GM19395 (cell line): ENCODE measurements at regions not wholly inside any gene's neighbourhood (a gene's known extent, or its start where the extent isn't known, plus 50 kb on each side); places are given as distances from the start of the nearest gene placed in this dataset.

Source experiments
- ATAC-seq: cut with Tn5 transposase; IDR thresholded peaks from one replicate; pipeline ENCODE4 v1.9.1; 2021; ENCODE audit warnings: mild to moderate bottlenecking, moderate library complexity; ENCODE audit not compliant: unreplicated experiment

GRCh38 chr4:110953191-110953590 is 330.3 kb upstream of the PITX2 start:
- ATAC-seq = no peak

DNA sequence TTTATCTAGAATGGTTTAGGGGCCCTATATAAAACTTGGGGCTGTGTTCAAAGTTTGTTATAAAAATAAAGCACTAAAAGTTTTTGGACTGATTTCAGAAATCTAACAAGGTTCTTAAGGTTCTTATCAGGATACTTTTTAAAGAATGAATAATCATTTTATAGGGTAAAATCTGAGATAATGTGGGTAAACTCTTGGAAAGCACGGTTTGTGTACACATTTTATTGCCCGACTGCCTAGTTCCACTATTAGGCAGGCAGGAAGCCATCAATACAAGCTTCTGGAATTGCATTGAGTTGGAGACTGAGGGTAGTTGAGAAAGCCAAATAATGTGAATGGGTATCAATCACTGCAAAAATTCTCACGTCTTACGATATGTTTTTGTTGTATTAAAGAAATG is 331.0 kb upstream of the PITX2 start:
- no peak for ATAC-seq

DNA sequence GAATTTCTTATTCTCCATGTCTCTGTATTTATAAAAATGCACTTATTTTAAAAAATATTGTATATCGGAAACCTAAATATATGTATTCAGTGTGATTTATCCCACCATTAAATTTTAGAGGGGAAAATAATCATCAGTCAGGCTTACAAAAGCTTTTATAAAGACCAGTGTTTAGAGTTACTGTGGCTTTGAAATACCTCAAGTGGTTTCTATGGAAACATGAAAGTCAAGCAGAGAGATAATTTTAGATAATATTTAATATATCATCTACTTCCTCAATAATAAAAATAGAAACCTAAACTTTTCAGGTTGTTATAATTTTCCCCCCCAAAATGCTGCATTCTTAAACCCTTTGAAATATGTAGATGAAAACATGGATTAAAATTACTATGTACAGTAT is 332.9 kb upstream of the PITX2 start:
- no peak for ATAC-seq

GRCh38 chr4:110959041-110959643 is 336.3 kb upstream of the PITX2 start:
- ATAC-seq = no peak

DNA sequence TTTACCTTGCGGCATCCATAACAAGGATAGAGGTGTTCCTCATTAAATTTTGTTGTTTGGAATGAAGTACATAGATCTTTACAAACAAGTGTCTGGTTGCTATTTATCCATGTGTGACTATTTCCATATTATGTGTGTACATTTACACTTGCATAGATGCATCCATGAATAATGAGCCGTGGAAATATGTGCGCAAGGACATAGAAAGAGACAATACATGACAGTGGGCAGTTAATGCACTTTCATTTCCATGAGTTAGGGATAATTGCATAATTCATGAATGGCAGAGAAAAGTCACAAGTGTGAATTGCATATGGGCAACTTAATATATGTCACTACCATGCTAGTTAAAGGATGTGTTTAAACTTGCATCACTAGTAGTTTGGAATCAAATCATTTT is 338.2 kb upstream of the PITX2 start:
- ATAC-seq = no peak

DNA sequence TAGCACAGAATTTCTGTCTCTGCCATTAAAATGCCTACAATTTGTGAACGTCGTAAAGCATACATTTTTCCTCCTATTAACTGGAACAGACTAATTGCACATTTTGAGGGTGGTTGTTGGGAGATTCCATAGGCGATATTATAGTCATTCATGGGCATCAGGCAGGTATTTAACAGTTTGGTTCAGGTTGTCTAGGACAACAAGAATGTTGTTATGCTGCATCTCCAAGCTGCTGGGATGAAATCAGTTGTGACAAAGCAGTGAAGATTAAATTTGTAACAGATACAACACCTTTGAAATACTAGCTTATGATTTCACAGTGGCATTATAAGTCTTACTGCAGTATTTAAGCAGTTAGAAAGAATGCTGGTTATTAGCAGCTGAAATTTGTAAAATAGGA is 339.7 kb upstream of the PITX2 start:
- ATAC-seq = no peak

- ATAC-seq = no peak
Measured at GRCh38 chr4:110963662-110964280, 340.9 kb upstream of the PITX2 start.

DNA sequence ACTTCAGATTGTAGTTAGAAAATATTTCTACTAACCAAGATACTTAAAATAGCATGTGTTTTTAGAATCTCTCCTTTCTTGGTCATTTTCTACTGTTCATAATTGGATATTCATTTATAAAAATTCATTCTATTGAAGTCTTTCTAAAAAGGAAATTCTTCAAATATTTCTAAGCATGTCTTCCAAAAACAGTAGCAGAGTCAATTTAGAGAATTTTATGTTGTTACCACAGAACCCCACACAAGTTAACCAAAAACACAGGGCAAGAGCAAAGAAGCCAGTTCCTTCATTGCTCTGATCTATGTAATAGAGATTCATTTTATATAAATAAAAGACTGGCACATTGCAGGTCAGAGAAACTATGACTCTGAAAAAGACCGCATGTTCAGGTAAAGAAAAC is 345.1 kb upstream of the PITX2 start:
- ATAC-seq = no peak

GRCh38 chr4:110970642-110971041 is 347.8 kb upstream of the PITX2 start:
- peak; percentile 78 for ATAC-seq

DNA sequence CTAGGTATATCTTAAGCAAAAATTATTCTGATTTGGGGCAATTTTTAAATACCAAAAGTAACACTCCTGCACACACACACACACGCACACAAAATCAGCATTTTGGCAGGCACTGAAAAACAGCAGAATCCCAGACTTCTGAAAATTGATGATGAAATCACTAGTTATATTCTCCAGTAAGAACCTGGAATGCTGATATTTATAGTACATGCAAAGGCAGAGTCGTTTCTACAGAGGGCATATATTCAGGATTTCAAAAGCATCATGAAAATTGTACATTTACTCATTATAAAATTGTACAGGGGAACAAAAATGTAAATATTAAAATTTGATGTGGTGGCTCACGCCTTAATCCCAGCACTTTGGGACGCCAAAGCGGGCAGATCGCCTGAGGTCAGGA is 352.5 kb upstream of the PITX2 start:
- no peak for ATAC-seq

DNA sequence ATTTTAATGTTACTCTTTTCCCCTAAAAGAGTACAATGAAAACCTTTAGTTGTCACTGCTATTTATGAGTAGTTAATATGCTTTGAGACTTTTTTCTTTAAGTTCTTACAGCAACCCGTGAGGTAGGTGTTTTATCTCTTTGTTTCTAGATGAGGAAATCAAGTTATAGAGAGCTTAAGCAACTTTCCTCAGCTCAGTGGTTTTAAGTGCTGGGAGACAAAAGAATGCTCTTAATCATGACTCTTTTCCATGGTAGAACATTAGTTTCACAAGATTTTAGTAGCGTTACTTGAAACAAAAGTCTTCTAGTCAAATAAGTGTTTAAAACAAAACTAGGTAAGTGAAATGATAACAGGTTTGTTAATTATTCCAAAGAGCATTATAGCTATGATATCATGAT is 354.7 kb upstream of the PITX2 start:
- ATAC-seq = no peak

DNA sequence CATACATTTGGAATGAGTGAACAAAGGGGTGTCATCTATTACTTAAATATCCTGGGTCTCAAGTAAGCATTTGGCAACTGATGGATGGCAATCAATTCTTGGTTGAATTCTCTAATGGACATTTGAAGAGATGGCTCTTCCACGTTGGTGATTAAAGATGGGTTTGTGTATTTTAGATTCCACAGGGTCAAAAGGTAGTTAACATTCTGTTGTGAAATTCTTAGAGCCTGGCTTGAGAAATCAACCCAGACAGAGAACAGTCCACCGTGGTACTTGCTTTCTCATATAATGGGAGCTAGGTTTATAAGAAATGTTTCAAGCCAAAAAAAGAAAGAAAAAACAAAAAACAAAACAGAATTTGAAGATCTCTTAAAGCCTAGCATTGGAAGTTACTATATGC is 355.9 kb upstream of the PITX2 start:
- no peak for ATAC-seq

DNA sequence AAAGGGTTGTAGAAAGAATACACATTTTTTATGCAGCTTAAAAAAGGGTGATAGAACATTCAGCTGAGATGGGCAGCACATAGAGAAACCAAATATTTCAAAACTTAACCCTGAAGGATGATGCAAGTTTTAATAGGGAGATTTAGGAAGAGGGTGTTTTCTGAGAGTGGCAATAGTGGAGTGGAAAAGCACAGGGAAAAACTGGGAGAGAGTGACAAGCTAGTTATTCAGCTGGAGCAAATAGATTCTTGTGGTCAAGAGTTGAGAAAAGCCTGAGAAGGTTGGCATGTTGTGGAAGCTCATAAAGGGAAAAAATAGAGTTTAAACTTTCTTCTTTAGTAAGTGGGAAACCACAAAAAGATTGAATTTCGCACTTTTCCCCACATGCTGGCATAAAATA is 359.6 kb upstream of the PITX2 start:
- ATAC-seq = no peak

- no peak for ATAC-seq
Measured at GRCh38 chr4:110988722-110989121, 365.8 kb upstream of the PITX2 start.

- no peak for ATAC-seq
Measured at GRCh38 chr4:110989125-110989524, 366.2 kb upstream of the PITX2 start.

DNA sequence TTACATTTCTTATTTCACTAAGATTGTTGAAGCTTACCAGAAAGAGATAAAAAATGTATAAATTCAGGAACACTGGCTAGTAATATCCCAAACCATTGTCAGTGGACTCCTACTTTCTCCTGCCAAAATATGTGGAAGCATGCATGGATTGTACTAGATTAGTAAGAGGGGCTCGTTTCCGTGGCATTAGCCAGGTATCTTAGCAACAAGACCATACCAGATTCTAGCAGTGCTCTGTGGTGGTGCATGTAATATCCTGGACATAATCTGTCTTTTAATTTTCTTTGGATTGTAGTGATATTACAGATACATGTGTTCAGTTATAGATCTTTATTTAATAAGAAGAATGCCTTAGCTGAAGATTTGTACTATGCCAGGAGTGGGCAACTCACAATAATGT is 371.9 kb upstream of the PITX2 start:
- ATAC-seq = no peak

- ATAC-seq = no peak
Measured at GRCh38 chr4:110998320-110998719, 375.4 kb upstream of the PITX2 start.

- ATAC-seq = no peak
Measured at GRCh38 chr4:111011458-111011857, 388.6 kb upstream of the PITX2 start.

- no peak for ATAC-seq
Measured at GRCh38 chr4:111013846-111014245, 391.0 kb upstream of the PITX2 start.

DNA sequence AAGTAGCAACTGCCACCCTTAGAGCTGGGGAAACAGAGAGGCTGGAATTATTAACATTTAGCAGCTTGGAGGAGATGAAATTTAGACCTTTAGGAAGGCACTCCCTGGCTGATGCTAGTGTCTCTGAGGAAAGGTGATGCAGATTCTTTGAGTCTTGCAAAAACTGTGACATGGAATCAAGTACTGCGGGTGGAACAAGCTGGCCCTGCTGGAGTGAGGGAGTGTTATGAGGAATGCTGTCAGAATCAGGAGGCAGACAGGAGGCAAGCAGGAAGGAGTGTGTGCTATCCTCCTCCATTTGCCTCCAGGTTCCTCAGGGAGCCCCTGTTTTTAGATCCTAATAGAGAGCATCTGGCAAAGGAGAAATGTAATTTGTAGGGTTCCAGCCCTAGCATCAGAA is 391.7 kb upstream of the PITX2 start:
- ATAC-seq = no peak

- no peak for ATAC-seq
Measured at GRCh38 chr4:111016416-111016815, 393.5 kb upstream of the PITX2 start.

- ATAC-seq = no peak
Measured at GRCh38 chr4:111018216-111018615, 395.3 kb upstream of the PITX2 start.

GRCh38 chr4:111020476-111020875 is 397.6 kb upstream of the PITX2 start:
- no peak for ATAC-seq
